ENCODE measurements at regions not wholly inside any gene's neighbourhood (a gene's known extent, or its start where the extent isn't known, plus 50 kb on each side); places are given as distances from the start of the nearest gene placed in this dataset.

DNA sequence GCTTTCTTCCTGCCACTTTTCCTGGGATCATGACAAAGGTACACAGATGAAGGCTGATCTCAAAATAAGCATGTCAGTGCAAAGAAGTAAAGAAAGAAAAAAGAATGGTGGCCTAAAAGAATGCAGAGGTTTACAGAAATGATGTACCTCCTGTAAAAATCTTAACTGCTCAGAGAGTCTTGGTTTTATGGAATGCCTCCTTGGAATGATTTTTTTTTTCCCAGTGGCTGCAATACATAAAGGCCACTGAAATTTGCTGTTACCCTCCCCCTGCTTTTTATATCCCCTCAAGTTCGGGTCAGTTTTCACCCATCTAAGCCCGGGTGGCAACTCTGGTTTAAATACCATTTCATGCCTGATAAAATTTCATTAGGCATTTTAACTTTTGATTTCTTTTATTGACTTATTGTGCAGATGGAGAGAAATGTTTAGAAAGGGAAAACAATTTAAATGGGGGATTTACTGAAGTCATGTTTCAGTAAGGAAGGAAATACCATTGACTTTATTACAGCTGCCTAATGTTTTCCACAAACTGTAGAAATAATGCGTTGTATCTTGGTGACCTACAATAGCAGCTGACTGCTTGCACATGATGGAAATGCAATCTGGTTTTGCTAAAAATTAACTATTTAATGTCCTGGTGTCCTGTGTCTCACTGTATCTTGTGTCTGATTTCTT is 102.5 kb downstream of the SAMD9 start:
- TF ChIP-seq, protein P1, sequence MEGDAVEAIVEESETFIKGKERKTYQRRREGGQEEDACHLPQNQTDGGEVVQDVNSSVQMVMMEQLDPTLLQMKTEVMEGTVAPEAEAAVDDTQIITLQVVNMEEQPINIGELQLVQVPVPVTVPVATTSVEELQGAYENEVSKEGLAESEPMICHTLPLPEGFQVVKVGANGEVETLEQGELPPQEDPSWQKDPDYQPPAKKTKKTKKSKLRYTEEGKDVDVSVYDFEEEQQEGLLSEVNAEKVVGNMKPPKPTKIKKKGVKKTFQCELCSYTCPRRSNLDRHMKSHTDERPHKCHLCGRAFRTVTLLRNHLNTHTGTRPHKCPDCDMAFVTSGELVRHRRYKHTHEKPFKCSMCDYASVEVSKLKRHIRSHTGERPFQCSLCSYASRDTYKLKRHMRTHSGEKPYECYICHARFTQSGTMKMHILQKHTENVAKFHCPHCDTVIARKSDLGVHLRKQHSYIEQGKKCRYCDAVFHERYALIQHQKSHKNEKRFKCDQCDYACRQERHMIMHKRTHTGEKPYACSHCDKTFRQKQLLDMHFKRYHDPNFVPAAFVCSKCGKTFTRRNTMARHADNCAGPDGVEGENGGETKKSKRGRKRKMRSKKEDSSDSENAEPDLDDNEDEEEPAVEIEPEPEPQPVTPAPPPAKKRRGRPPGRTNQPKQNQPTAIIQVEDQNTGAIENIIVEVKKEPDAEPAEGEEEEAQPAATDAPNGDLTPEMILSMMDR (IDR thresholded peaks at IDR 0.05) = no peak
- TF ChIP-seq POLR2A (IDR thresholded peaks at IDR 0.05) = no peak
